ENCODE measurements at regions not wholly inside any gene's neighbourhood (a gene's known extent, or its start where the extent isn't known, plus 50 kb on each side); places are given as distances from the start of the nearest gene placed in this dataset.

DNA sequence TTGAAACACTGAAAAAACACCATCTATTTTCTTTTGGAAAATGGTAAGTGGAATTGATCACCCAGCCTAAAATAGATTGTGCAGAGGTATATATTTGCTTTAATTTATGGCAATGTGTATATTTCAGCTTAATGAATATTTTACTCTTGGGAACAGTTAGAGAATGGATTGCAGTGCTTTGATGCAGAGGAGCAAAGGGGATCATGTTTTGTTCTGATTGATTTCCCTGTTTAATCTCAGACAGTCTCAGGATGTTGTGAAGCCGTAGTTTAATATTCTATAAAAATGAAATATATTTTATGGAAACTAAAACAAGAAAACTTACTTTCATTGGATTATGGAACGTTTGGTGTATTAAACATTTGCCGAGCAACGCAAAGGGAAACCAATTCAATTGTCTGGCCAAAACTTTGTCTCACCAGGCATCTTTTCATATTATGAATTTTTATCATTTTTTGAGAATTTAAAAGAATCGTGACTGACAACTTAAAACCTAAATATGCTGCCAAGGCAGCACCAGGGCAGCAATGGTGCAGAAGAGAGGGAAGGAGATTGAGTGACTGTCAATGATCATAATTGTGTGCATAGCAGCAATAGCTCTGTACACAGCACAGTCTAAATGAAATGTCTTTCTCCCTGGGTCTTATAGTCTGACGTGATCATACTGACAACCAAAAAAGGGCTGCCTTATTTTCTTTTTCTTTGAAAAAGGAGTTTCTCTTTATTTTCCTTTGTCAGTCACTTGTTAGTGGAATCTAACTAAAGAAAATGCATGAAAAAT, 105.5 kb upstream of the EPHA7 start:
- FAIRE-seq, result no peak

DNA sequence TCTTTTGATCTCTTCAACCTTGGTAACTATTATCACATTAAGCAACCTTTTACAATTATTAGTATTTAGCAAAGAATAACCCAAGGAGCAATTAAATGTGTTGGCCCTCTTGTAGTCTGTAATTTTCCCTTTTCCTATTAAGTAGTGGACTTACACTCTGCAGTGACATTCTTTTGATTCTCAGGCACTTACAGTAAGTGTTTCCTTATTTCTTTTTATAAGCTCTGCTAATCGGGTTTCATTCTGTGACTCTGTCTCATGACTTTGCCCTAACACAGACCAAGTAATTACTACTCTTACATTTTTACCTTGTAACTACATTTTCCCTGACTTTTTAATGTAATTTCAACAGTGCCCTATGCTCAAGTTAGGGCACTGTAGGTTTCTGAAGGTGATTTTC, 104.0 kb upstream of the EPHA7 start:
- Mint-ChIP-seq H3K4me1 (ENCODE audit: low read depth, unreplicated experiment) (no peaks in the 10 kb centered on the region), H3K36me3 (ENCODE audit: low read depth, unreplicated experiment) (no peaks in the 10 kb centered on the region), H3K9me3 (ENCODE audit: unreplicated experiment) (no peaks in the 10 kb centered on the region), H3K27ac (ENCODE audit: unreplicated experiment) (no peak overlapping the region), H3K4me3 (ENCODE audit: unreplicated experiment) (no peak overlapping the region), H3K27me3 (ENCODE audit: low read depth, unreplicated experiment) (no peaks in the 10 kb centered on the region)
- Histone ChIP-seq H3K9me3 (ENCODE audit: insufficient read depth, low read depth, low read length) (no peaks in the 10 kb centered on the region), H3K36me3 (ENCODE audit: insufficient read depth, low read length) (no peaks in the 10 kb centered on the region), H4K20me1 (ENCODE audit: insufficient read depth, low read length) (no peaks in the 10 kb centered on the region), H3K4me3 (ENCODE audit: insufficient read depth, low read depth, low read length) (no peak overlapping the region), H3K9ac (ENCODE audit: low read length) (no peak overlapping the region), H3K4me2 (ENCODE audit: low read length) (no peak overlapping the region), H3K27ac (ENCODE audit: low read depth, low read length) (no peak overlapping the region), H3K4me1 (ENCODE audit: insufficient read depth, low read length) (no peaks in the 10 kb centered on the region), H3K79me2 (ENCODE audit: insufficient read depth, low read length) (no peaks in the 10 kb centered on the region), H3K27me3 (ENCODE audit: insufficient read depth, low read length) (no peaks in the 10 kb centered on the region), H2AFZ (ENCODE audit: low read depth, low read length) (no peak overlapping the region)
- TF ChIP-seq, protein P1, sequence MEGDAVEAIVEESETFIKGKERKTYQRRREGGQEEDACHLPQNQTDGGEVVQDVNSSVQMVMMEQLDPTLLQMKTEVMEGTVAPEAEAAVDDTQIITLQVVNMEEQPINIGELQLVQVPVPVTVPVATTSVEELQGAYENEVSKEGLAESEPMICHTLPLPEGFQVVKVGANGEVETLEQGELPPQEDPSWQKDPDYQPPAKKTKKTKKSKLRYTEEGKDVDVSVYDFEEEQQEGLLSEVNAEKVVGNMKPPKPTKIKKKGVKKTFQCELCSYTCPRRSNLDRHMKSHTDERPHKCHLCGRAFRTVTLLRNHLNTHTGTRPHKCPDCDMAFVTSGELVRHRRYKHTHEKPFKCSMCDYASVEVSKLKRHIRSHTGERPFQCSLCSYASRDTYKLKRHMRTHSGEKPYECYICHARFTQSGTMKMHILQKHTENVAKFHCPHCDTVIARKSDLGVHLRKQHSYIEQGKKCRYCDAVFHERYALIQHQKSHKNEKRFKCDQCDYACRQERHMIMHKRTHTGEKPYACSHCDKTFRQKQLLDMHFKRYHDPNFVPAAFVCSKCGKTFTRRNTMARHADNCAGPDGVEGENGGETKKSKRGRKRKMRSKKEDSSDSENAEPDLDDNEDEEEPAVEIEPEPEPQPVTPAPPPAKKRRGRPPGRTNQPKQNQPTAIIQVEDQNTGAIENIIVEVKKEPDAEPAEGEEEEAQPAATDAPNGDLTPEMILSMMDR (IDR thresholded peaks at IDR 0.05; ENCODE audit: insufficient read depth, low read depth, low read length), result no peak
- no peak for TF ChIP-seq EZH2 (IDR thresholded peaks at IDR 0.05; ENCODE audit: insufficient read depth, low read length)
- FAIRE-seq, result no peak
- no peak for DNase-seq (ENCODE audit: low read depth)

More for the DNA sequence above, 105.5 kb upstream of the EPHA7 start:
- H3K4me2 ChIP-seq (ENCODE audit: low read length), result no peak overlapping the region
- H3K9me3 ChIP-seq (ENCODE audit: insufficient read depth, low read depth, low read length), result no peaks in the 10 kb centered on the region
- no peak overlapping the region for H3K27ac ChIP-seq (ENCODE audit: low read depth, low read length)
- H3K9me3 Mint-ChIP-seq (ENCODE audit: unreplicated experiment), result no peaks in the 10 kb centered on the region
- no peak overlapping the region for H2AFZ ChIP-seq (ENCODE audit: low read depth, low read length)
- no peaks in the 10 kb centered on the region for H3K4me1 Mint-ChIP-seq (ENCODE audit: low read depth, unreplicated experiment)
- H3K4me1 ChIP-seq (ENCODE audit: insufficient read depth, low read length), result no peaks in the 10 kb centered on the region
- H3K36me3 Mint-ChIP-seq (ENCODE audit: low read depth, unreplicated experiment), result no peaks in the 10 kb centered on the region
- no peaks in the 10 kb centered on the region for H4K20me1 ChIP-seq (ENCODE audit: insufficient read depth, low read length)
- TF ChIP-seq, protein P1 (IDR thresholded peaks at IDR 0.05; ENCODE audit: insufficient read depth, low read depth, low read length), result no peak
- TF ChIP-seq EZH2 (IDR thresholded peaks at IDR 0.05; ENCODE audit: insufficient read depth, low read length), result no peak
- H3K79me2 ChIP-seq (ENCODE audit: insufficient read depth, low read length), result no peaks in the 10 kb centered on the region
- no peak for DNase-seq (ENCODE audit: low read depth)
- no peaks in the 10 kb centered on the region for H3K36me3 ChIP-seq (ENCODE audit: insufficient read depth, low read length)
- no peak overlapping the region for H3K27ac Mint-ChIP-seq (ENCODE audit: unreplicated experiment)
- H3K9ac ChIP-seq (ENCODE audit: low read length), result no peak overlapping the region
- H3K4me3 ChIP-seq (ENCODE audit: insufficient read depth, low read depth, low read length), result no peak overlapping the region
- H3K27me3 Mint-ChIP-seq (ENCODE audit: low read depth, unreplicated experiment), result no peaks in the 10 kb centered on the region
- no peaks in the 10 kb centered on the region for H3K27me3 ChIP-seq (ENCODE audit: insufficient read depth, low read length)
- H3K4me3 Mint-ChIP-seq (ENCODE audit: unreplicated experiment), result no peak overlapping the region

DNA sequence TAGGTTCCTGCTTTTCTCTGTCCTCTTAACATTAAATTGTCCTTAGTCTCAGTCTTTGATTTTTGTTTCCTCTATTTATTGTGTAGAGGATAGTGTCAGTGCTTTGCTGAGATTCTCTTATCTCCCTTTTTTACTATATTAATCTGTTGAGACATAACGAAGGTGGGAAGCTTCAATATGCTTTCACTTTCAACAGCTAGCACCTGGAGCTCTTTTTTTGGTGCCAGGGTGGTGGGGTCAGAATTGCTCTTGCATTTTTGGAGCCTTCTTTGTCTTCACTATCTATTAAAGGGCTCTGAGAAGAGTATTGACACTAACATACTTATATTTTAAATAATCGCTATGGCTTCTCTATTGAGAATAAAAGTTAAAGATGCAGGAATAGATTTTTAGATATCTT, 97.1 kb upstream of the EPHA7 start:
- no peak overlapping the region for H2AFZ ChIP-seq (ENCODE audit: low read depth, low read length)

More for the DNA sequence above, 97.1 kb upstream of the EPHA7 start:
- Histone ChIP-seq H3K36me3 (ENCODE audit: insufficient read depth, low read length) (no peaks in the 10 kb centered on the region), H3K4me2 (ENCODE audit: low read length) (no peak overlapping the region), H3K27ac (ENCODE audit: low read depth, low read length) (no peak overlapping the region), H3K4me3 (ENCODE audit: insufficient read depth, low read depth, low read length) (no peak overlapping the region), H3K79me2 (ENCODE audit: insufficient read depth, low read length) (no peaks in the 10 kb centered on the region), H3K27me3 (ENCODE audit: insufficient read depth, low read length) (no peaks in the 10 kb centered on the region), H3K9me3 (ENCODE audit: insufficient read depth, low read depth, low read length) (no peaks in the 10 kb centered on the region), H4K20me1 (ENCODE audit: insufficient read depth, low read length) (no peaks in the 10 kb centered on the region), H3K4me1 (ENCODE audit: insufficient read depth, low read length) (no peaks in the 10 kb centered on the region), H3K9ac (ENCODE audit: low read length) (no peak overlapping the region)
- Mint-ChIP-seq H3K36me3 (ENCODE audit: low read depth, unreplicated experiment) (no peaks in the 10 kb centered on the region), H3K4me3 (ENCODE audit: unreplicated experiment) (no peak overlapping the region), H3K27ac (ENCODE audit: unreplicated experiment) (no peak overlapping the region), H3K27me3 (ENCODE audit: low read depth, unreplicated experiment) (no peaks in the 10 kb centered on the region), H3K9me3 (ENCODE audit: unreplicated experiment) (no peaks in the 10 kb centered on the region), H3K4me1 (ENCODE audit: low read depth, unreplicated experiment) (no peaks in the 10 kb centered on the region)
- DNase-seq (ENCODE audit: low read depth), result no peak
- no peak for FAIRE-seq
- TF ChIP-seq EZH2 (IDR thresholded peaks at IDR 0.05; ENCODE audit: insufficient read depth, low read length), result no peak
- TF ChIP-seq, protein P1 (IDR thresholded peaks at IDR 0.05; ENCODE audit: insufficient read depth, low read depth, low read length), result no peak

Measured in astrocyte (in vitro differentiated cells and primary cell).